ENCODE measurements at regions not wholly inside any gene's neighbourhood (a gene's known extent, or its start where the extent isn't known, plus 50 kb on each side); places are given as distances from the start of the nearest gene placed in this dataset.

GRCh38 chr17:65292430-65292829 is 155.3 kb downstream of the RGS9 start:
- TF ChIP-seq CTCF (IDR thresholded peaks at IDR 0.05) (no peak), POLR2AphosphoS5 (IDR thresholded peaks at IDR 0.05) (no peak)
